ENCODE measurements at regions not wholly inside any gene's neighbourhood (a gene's known extent, or its start where the extent isn't known, plus 50 kb on each side); places are given as distances from the start of the nearest gene placed in this dataset.

- no peak for TF ChIP-seq POLR2A (IDR thresholded peaks at IDR 0.05; ENCODE audit: extremely low read depth, insufficient read length)
- TF ChIP-seq CTCF (IDR thresholded peaks at IDR 0.05; ENCODE audit: low read depth, low read length): no peak
Measured at GRCh38 chr14:98181768-98182167, 1090.2 kb downstream of the BCL11B start.

Data from NB4 (cell line).